Activated naive CD8-positive, alpha-beta T cell treated with anti-CD3 and anti-CD28 coated beads, Interleukin-2, amount 10 ng/mL, durations not matched to agents 7 days and 5 days (primary cell): ENCODE measurements at regions not wholly inside any gene's neighbourhood (a gene's known extent, or its start where the extent isn't known, plus 50 kb on each side); places are given as distances from the start of the nearest gene placed in this dataset.

ENCODE experiments used
- ATAC-seq: fragments of 150-1000 bp; cut with Tn5 transposase; one replicate; pipeline ENCODE4 v1.10.0; 2021; ENCODE audit warnings: low read depth, moderate library complexity
- POLR2A ChIA-PET: fragments of 350-600 bp; sonication (Branson Sonifier 250); formaldehyde crosslinking; loops from one replicate; lab custom pipeline; 2021; ENCODE audit warnings: antibody characterized with exemption; lab: Charles Lee
- DNase-seq: peaks from one replicate; pipeline ENCODE4 v3.0.0; 2021
- H3K27ac Mint-ChIP-seq: one replicate; pipeline ENCODE4 v1.8.0; 2022; ENCODE audit warnings: mild to moderate bottlenecking, mixed read lengths
- H3K27me3 Mint-ChIP-seq: one replicate; pipeline ENCODE4 v1.8.0; 2022; ENCODE audit warnings: mild to moderate bottlenecking, moderate library complexity, mixed read lengths
- H3K36me3 Mint-ChIP-seq: one replicate; pipeline ENCODE4 v1.8.0; 2021; ENCODE audit warnings: mild to moderate bottlenecking, mixed read lengths
- H3K4me1 Mint-ChIP-seq: one replicate; pipeline ENCODE4 v1.8.0; 2021; ENCODE audit warnings: mixed read lengths
- H3K4me3 Mint-ChIP-seq: one replicate; pipeline ENCODE4 v1.8.0; 2022; ENCODE audit warnings: mild to moderate bottlenecking, moderate library complexity, mixed read lengths
- H3K9me3 Mint-ChIP-seq: one replicate; pipeline ENCODE4 v1.8.0; 2021; ENCODE audit warnings: mixed read lengths

DNA sequence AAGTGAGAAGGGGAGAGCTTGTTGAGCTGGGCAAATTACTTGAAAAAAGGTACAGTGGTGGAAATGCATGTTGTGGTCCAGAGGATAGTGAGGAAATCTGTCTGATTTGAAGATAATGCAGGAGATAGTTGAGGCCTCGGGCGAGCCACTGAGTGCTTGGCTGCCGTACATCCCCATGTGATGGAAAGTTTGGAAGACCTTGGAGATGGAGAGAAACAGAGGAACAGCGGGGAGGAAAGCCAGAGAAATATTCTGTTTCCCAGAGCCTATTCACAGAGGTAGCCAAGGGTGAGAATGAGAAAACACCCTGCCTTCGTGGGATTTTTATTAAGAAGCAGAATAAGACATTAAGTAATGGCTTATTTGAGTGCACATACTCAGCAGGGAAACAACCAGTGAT, 498.2 kb downstream of the BCL11B start:
- Mint-ChIP-seq H3K36me3 (no peaks in the 10 kb centered on the region), H3K27me3 (no peaks in the 10 kb centered on the region), H3K4me3 (no peak overlapping the region), H3K9me3 (no peaks in the 10 kb centered on the region), H3K27ac (no peak overlapping the region), H3K4me1 (no peaks in the 10 kb centered on the region)
- DNase-seq (no peak), ATAC-seq (no peak)
- POLR2A ChIA-PET = no interaction called here

DNA sequence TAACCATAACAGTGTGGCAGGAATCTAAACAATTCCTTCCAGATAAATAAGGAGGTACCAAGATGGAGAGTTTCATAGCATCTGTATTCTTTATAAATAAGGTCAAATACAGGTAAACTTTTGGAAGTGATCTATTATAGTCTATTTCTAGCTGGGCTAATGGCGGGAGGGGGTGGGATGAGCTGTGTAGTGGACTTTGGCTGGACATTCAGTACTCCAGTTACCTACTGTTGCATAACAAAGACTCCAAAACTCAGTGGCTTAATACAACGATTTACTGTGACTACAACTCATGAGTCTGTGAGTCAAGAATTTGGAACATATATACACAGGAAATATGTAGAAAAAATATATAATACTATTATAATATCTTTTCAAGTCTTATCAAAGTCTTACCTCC, 496.1 kb downstream of the BCL11B start:
- Mint-ChIP-seq H3K9me3 (no peaks in the 10 kb centered on the region), H3K27ac (no peak overlapping the region), H3K4me3 (no peak overlapping the region), H3K4me1 (no peaks in the 10 kb centered on the region), H3K36me3 (no peaks in the 10 kb centered on the region), H3K27me3 (no peaks in the 10 kb centered on the region)
- DNase-seq (no peak), ATAC-seq (no peak)
- POLR2A ChIA-PET = no interaction called here

DNA sequence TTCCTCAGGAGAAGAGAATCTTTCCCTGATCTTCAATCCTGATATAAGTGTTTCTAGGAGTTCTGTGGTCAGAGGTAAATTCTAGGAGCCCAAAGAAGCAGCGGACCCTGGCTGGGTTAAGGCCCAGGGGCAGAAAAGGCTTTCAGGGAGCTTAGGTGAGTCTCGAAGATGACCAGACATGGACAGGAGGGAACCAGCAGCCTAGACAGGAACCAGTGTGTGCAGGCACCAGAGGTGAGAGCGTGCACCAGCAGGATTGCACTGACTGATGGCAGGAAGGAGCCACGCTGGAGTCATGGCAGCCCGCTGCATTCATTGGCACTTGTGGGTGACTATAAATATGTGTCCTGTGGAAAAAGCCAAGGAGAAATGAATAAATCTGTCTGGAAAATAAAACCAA, 489.9 kb downstream of the BCL11B start:
- no peak for ATAC-seq
- Mint-ChIP-seq H3K4me1 (no peaks in the 10 kb centered on the region), H3K36me3 (no peaks in the 10 kb centered on the region), H3K9me3 (peaks cover 14% of the 10 kb centered on the region), H3K27ac (no peak overlapping the region), H3K4me3 (no peak overlapping the region), H3K27me3 (peaks cover 4% of the 10 kb centered on the region)
- POLR2A ChIA-PET = no interaction called here
- no peak for DNase-seq

DNA sequence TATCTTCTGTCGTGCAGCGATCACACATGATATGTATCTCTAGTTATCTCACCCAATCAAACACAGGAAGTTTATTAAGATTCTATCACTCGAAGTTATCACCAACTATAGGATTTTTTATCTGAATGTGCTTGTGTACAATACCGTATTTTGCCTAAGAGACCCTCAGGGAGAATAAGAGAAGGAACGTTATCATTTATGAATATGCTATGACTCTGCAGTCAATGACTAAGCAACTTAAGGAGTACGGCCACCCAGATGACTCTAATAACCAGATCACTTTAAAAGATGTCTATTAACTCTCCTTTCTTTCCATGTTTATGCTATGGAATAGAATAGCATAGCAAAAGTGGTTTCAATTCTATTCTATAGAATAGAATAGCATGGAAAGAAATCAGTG, 486.4 kb downstream of the BCL11B start:
- Mint-ChIP-seq H3K27me3 (peaks cover 10% of the 10 kb centered on the region), H3K4me1 (no peaks in the 10 kb centered on the region), H3K36me3 (no peaks in the 10 kb centered on the region), H3K4me3 (no peak overlapping the region), H3K9me3 (peaks cover 17% of the 10 kb centered on the region), H3K27ac (no peak overlapping the region)
- no peak for DNase-seq
- POLR2A ChIA-PET = no interaction called here
- ATAC-seq = no peak

DNA sequence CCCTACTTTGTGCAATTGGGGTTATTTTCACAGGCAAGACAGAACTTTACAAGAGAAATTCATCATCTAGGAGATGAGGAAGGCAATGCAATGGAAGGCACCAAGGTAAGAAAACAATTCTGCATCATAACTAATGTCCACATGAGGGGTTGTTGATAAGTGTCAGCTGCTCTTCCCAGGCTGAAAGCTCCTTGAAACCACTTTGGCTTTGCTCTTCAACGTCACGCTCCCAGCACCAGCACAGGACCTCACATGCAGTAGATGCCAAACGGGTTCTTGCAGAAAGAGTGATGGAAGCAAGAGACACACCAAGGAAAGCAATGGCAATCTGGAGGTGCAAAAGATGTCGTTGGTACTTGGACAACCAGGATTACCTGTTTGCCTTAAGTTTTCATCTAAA, 485.5 kb downstream of the BCL11B start:
- Mint-ChIP-seq H3K27me3 (peaks cover 10% of the 10 kb centered on the region), H3K4me3 (no peak overlapping the region), H3K36me3 (no peaks in the 10 kb centered on the region), H3K27ac (no peak overlapping the region), H3K4me1 (no peaks in the 10 kb centered on the region), H3K9me3 (peaks cover 17% of the 10 kb centered on the region)
- DNase-seq (no peak), ATAC-seq (no peak)
- POLR2A ChIA-PET = no interaction called here

DNA sequence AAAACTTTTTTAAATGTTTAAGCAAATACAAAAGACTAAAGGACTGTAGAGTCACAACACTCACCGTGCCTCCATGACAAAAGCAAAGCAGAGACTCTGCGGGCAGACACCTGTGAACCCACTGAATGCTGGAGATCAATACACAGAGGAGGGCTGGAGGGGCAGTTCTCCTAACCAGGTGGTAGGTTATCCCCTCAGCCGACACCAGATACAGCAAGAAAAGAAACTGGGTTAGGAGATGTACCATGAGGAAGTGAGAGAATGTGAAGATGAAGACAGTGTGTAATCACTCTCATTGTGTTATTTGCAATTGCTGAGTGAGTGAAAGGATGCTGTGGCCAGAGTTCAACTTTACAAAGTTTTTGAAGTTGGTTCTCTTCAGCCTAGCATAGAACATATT, 480.3 kb downstream of the BCL11B start:
- peaks cover 4% of the 10 kb centered on the region for H3K36me3 Mint-ChIP-seq
- H3K27me3 Mint-ChIP-seq = peaks cover 6% of the 10 kb centered on the region
- POLR2A ChIA-PET = no interaction called here
- peaks cover 16% of the 10 kb centered on the region for H3K9me3 Mint-ChIP-seq
- DNase-seq (no peak), ATAC-seq (no peak)
- no peak overlapping the region for H3K27ac Mint-ChIP-seq
- no peak overlapping the region for H3K4me3 Mint-ChIP-seq
- no peaks in the 10 kb centered on the region for H3K4me1 Mint-ChIP-seq

DNA sequence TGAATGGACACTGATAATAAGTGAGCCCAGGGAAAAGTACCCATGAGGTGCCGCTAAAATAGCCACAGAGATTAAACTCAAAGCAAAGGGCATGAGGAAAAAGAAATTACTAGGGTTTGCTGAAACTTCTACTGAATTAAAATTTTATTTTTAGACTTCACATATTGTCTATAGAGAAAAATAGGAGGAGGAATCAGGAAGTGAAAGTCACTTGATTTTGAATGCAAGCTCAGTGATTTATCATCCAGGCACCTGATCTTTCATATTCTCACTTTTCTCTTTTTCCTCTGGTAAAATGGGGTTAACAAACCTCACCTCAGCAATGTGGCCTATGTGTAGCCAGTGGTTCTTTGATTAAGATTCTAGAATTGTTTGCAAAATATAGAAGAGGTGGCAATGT, 479.8 kb downstream of the BCL11B start:
- ATAC-seq (no peak), DNase-seq (no peak)
- H3K27me3 Mint-ChIP-seq = peaks cover 6% of the 10 kb centered on the region
- peaks cover 16% of the 10 kb centered on the region for H3K9me3 Mint-ChIP-seq
- no peak overlapping the region for H3K27ac Mint-ChIP-seq
- no peak overlapping the region for H3K4me3 Mint-ChIP-seq
- POLR2A ChIA-PET = no interaction called here
- peaks cover 4% of the 10 kb centered on the region for H3K36me3 Mint-ChIP-seq
- no peaks in the 10 kb centered on the region for H3K4me1 Mint-ChIP-seq

DNA sequence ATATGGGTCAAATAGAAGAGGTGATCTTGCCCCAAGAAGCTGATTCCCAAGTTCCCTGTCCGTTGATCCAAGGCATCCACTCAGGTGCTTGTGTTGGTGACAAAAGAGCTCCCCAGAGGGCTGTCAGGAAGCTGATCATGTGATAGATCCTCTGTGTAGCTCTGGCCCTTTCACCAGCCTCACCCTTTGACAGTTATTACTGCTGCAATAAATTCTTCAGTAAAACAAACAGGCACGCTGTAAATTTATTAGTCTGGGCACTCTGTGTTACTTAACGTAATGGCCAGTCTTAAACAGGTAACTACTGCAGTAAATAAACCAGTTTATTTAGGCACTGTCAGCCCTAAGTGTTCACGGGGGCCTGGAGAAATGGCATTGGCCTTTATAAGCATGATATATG, 473.9 kb downstream of the BCL11B start:
- no peaks in the 10 kb centered on the region for H3K27me3 Mint-ChIP-seq
- POLR2A ChIA-PET = no interaction called here
- H3K4me3 Mint-ChIP-seq = no peak overlapping the region
- H3K36me3 Mint-ChIP-seq = peaks cover 4% of the 10 kb centered on the region
- ATAC-seq (no peak), DNase-seq (no peak)
- peaks cover 13% of the 10 kb centered on the region for H3K9me3 Mint-ChIP-seq
- H3K4me1 Mint-ChIP-seq = no peaks in the 10 kb centered on the region
- H3K27ac Mint-ChIP-seq = no peak overlapping the region

DNA sequence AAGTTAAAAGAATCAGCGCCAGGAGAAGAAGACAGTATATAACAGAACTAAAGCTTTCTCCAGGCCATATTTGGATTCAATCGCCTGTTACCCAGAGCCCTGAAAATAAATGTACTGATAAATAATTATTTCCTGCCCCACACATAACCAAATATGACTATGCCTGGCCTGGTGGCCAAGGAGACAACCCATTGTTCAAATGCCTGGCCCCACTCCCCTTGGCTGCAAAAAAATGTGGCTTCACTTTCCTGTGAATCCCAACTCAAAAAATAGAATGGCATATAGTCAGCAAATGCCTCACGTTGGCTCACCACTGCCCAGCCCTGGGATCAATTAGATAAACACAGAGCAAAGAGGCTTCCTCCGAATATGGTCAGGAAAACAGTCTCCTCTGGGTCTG, 472.1 kb downstream of the BCL11B start:
- no peak overlapping the region for H3K27ac Mint-ChIP-seq
- H3K4me3 Mint-ChIP-seq = no peak overlapping the region
- no peaks in the 10 kb centered on the region for H3K4me1 Mint-ChIP-seq
- no peaks in the 10 kb centered on the region for H3K27me3 Mint-ChIP-seq
- POLR2A ChIA-PET = no interaction called here
- H3K9me3 Mint-ChIP-seq = peaks cover 2% of the 10 kb centered on the region
- ATAC-seq (no peak), DNase-seq (no peak)
- H3K36me3 Mint-ChIP-seq = no peaks in the 10 kb centered on the region

DNA sequence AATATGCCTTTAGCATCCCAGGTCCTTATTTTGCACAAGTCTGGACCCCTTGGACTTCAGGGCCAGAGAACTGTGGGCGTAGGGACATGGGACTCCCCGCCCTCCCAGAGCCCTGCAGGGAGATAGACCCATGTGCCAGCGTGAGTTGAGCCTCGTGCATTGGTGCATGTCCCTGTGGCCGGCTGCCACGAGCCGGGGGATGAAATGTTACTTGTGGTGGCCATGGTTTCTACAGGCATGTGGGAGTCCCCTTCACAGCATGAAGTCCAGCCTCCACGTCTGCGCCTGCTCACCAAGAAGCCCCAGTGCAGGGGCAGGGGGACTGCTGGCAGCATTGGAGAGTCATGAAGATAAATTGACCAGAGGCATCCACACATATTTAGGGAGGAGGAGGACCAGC, 470.0 kb downstream of the BCL11B start:
- Mint-ChIP-seq H3K27me3 (no peaks in the 10 kb centered on the region), H3K36me3 (no peaks in the 10 kb centered on the region), H3K9me3 (no peaks in the 10 kb centered on the region), H3K4me3 (no peak overlapping the region), H3K4me1 (no peaks in the 10 kb centered on the region), H3K27ac (no peak overlapping the region)
- POLR2A ChIA-PET = no interaction called here
- ATAC-seq (no peak), DNase-seq (no peak)

DNA sequence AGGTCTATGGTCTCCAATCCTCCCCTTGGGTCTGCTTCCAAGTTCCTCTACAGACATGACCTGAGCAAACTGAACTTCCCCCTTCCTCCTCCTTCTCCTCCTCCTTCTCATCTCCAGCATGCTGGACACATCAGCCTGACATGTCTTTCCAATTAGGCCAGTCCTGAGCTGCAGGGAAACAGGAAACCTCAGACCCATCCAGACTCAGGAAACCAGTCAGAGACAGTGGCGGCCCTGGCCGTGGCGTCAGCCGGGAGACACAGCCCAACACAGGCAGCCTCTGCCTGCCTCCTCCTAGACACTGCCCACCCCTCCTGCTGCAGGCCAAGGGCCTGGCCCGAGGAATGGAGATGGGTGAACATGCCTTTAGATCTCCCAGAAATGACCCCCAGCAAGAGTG, 468.8 kb downstream of the BCL11B start:
- no peaks in the 10 kb centered on the region for H3K9me3 Mint-ChIP-seq
- DNase-seq (no peak), ATAC-seq (no peak)
- no peak overlapping the region for H3K4me3 Mint-ChIP-seq
- H3K27me3 Mint-ChIP-seq = no peaks in the 10 kb centered on the region
- no peaks in the 10 kb centered on the region for H3K36me3 Mint-ChIP-seq
- POLR2A ChIA-PET = no interaction called here
- H3K4me1 Mint-ChIP-seq = no peaks in the 10 kb centered on the region
- H3K27ac Mint-ChIP-seq = no peak overlapping the region

DNA sequence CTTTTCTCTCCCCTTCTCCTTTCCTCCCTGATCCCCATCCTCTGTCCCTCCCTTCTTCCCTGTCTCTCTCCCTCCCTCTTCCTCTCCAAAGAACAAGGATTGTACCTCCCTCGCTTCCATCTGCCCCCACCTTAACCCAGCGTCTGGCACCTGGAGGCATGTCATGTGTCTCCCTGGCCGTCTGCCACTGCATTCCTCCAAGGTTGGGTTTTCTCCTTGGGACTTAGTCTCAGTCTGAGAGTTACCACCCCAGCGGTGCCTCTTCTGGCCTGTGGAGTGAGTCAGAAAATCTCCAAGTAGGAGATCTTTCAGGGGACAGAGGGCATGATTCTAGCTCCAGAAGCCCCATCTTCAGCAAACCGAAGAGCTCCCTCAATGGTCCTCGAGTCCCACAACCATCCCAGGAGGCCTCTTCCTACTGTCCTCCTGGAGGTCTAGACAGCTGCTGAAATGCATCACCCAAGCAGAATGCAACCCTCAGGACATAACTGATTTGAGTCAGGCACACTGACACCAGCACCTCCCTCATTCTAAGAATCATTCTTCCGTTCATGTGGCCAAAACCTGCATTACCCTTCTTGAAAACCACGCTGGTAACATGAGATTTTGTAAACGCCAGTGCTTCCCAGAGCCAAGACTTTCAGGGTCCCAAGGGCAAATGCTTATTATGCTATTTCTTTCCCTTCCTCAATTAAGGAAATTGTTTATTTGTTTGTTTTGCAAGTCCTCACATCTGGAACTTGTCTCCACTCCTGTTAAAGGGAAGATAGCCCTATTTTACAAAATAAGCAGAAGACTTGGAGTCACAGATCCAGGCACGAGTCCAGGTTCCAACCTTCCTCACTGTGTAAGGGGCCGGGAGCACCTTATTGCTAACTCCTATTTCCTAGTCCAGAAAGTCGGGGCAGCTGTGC, 463.2 kb downstream of the BCL11B start:
- H3K27me3 Mint-ChIP-seq = no peaks in the 10 kb centered on the region
- H3K4me1 Mint-ChIP-seq = no peaks in the 10 kb centered on the region
- no peak for DNase-seq
- no peak overlapping the region for H3K4me3 Mint-ChIP-seq
- no peaks in the 10 kb centered on the region for H3K36me3 Mint-ChIP-seq
- no peak overlapping the region for H3K27ac Mint-ChIP-seq
- no peaks in the 10 kb centered on the region for H3K9me3 Mint-ChIP-seq
- POLR2A ChIA-PET = no interaction called here
- no peak for ATAC-seq

DNA sequence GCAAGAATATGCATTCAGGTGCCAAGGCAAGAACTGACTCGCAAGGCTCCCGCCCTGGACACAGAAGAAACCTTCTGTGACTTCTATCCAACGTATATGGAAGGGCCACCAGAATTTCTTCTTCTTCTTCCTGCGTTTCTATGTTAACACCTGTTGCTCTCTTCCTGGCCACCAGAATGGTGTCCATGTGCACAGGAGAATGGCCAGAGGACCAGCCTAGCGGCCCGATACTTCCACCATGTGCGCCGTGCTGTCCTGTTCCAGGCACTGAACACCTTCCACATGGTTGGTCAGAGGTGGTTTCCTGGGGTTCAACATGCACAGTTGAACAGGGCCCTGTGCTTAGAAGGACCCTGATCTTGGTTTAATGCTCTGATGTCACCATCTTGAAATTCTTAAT, 455.8 kb downstream of the BCL11B start:
- DNase-seq (no peak), ATAC-seq (no peak)
- Mint-ChIP-seq H3K27me3 (no peaks in the 10 kb centered on the region), H3K36me3 (no peaks in the 10 kb centered on the region), H3K4me3 (no peak overlapping the region), H3K9me3 (peaks cover 2% of the 10 kb centered on the region), H3K27ac (no peak overlapping the region), H3K4me1 (peaks cover 5% of the 10 kb centered on the region)
- POLR2A ChIA-PET = no interaction called here

DNA sequence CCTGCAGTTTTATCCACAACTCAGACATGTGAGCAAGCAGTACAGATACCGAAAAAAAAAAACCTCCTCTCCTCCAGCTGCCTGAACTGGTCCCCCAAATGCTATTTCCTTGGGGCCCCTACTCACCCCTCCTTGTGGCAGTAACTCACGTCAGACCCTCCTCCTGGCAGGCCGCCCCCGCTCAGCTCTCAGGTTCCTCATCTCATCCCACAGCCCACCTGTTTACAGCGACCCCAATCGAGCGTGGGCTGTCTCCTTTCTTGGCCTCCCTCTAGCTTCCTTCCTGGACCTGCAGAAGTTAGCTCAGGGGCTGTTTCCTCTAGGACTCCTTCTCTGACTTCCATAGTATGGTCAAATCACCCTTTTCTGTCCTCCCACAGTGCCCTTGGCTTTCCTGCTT, 455.3 kb downstream of the BCL11B start:
- H3K9me3 Mint-ChIP-seq = peaks cover 2% of the 10 kb centered on the region
- peaks cover 5% of the 10 kb centered on the region for H3K4me1 Mint-ChIP-seq
- no peak for DNase-seq
- H3K27ac Mint-ChIP-seq = no peak overlapping the region
- ATAC-seq = no peak
- H3K36me3 Mint-ChIP-seq = no peaks in the 10 kb centered on the region
- H3K4me3 Mint-ChIP-seq = no peak overlapping the region
- POLR2A ChIA-PET = no interaction called here
- H3K27me3 Mint-ChIP-seq = no peaks in the 10 kb centered on the region
